Calu3 (cell line): ENCODE measurements at regions not wholly inside any gene's neighbourhood (a gene's known extent, or its start where the extent isn't known, plus 50 kb on each side); places are given as distances from the start of the nearest gene placed in this dataset.

ENCODE experiments used
- BruUV-seq: library from RNA; stranded (reverse); fragments of 400-500 nt; replicated peaks from 2 replicates; lab custom pipeline; 2021; lab: Mats Ljungman, UMichigan
- CTCF ChIA-PET: fragments of 300-600 bp; sonication (Branson Sonifier 250); formaldehyde crosslinking; loops from one replicate; lab custom pipeline; 2022; ENCODE audit warnings: antibody characterized with exemption; lab: Charles Lee
- DNase-seq: peaks from one replicate; pipeline ENCODE4 v3.0.0; 2022
- H3K27ac Mint-ChIP-seq: one replicate; pipeline ENCODE4 v1.8.0; 2022; ENCODE audit warnings: mixed read lengths; ENCODE audit not compliant: unreplicated experiment
- H3K27me3 Mint-ChIP-seq: one replicate; pipeline ENCODE4 v1.8.0; 2022; ENCODE audit warnings: mixed read lengths; ENCODE audit not compliant: unreplicated experiment
- H3K36me3 Mint-ChIP-seq: one replicate; pipeline ENCODE4 v1.8.0; 2022; ENCODE audit warnings: mild to moderate bottlenecking, moderate library complexity, mixed read lengths; ENCODE audit not compliant: insufficient read depth, unreplicated experiment
- H3K4me1 Mint-ChIP-seq: one replicate; pipeline ENCODE4 v1.8.0; 2022; ENCODE audit warnings: mild to moderate bottlenecking, low read depth, mixed read lengths; ENCODE audit not compliant: unreplicated experiment
- H3K4me3 Mint-ChIP-seq: one replicate; pipeline ENCODE4 v1.8.0; 2022; ENCODE audit warnings: mild to moderate bottlenecking, low read depth, moderate library complexity, mixed read lengths; ENCODE audit not compliant: unreplicated experiment
- H3K9me3 Mint-ChIP-seq: one replicate; pipeline ENCODE4 v1.8.0; 2022; ENCODE audit warnings: low read depth, mixed read lengths; ENCODE audit not compliant: unreplicated experiment
- CTCF ChIP-seq: fragments of 200-600 bp; IDR thresholded peaks from one replicate; pipeline ENCODE4 v1.8.0; 2022; ENCODE audit warnings: antibody characterized with exemption; ENCODE audit not compliant: unreplicated experiment
- intact Hi-C: fragments of 100-400 bp; cut with micrococcal nuclease; formaldehyde crosslinking; loops from one replicate; pipeline ENCODE4 v1.10.0; 2022; ENCODE audit not compliant: unreplicated experiment

DNA sequence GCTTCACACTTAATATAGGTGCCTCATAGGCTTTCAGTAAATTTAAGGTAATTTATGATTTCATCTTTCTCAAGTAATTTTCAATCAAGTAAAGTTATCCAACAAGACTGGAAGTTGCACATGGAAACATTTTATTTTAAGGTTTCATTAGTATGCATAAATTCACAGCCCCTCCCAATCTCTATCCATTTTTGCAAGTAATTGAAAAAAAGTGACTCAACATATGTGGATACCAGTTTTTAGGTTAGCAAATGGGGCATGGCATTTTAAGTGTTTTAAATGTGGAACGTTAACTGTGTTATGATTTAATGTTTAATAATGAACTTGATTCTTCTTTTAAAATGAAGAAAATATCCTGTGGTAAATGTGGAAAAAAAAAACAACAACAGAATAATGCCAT, 532.8 kb downstream of the FOXG1 start:
- no TSS peak for BruUV-seq

GRCh38 chr14:29301571-29301970, 535.0 kb downstream of the FOXG1 start:
- Mint-ChIP-seq H3K27me3 (no peaks in the 10 kb centered on the region), H3K36me3 (no peaks in the 10 kb centered on the region), H3K4me3 (no peak overlapping the region), H3K4me1 (no peaks in the 10 kb centered on the region), H3K9me3 (peaks cover 4% of the 10 kb centered on the region), H3K27ac (no peak overlapping the region)
- BruUV-seq = no TSS peak
- DNase-seq = no peak
- CTCF ChIA-PET = no interaction called here
- intact Hi-C loops = no loop called here
- no peak for TF ChIP-seq CTCF

More for the DNA sequence above, 532.8 kb downstream of the FOXG1 start:
- H3K4me3 Mint-ChIP-seq = no peak overlapping the region
- CTCF ChIA-PET = no interaction called here
- no peaks in the 10 kb centered on the region for H3K4me1 Mint-ChIP-seq
- no peak for TF ChIP-seq CTCF
- no peaks in the 10 kb centered on the region for H3K9me3 Mint-ChIP-seq
- no peak overlapping the region for H3K27ac Mint-ChIP-seq
- intact Hi-C loops = no loop called here
- no peaks in the 10 kb centered on the region for H3K27me3 Mint-ChIP-seq
- H3K36me3 Mint-ChIP-seq = no peaks in the 10 kb centered on the region
- DNase-seq = no peak

DNA sequence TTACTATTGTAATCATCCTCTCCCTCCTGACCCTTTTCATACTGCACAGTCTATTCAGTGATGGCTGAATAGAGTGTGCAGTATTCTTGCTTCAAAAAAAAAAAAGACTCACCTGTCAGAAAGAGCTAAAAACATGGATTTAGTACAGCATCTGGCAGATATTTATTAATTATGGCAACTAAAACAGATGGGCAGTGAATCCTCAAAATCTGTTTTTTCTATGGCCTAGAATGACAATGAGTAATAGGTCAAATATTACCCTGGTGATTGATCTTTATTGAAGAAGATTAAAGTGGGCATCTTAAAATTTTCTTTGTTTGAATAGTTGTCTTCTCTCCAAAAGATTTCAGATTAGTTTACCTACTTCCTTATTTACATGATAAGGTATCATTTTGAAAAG, 543.6 kb downstream of the FOXG1 start:
- Mint-ChIP-seq H3K27me3 (no peaks in the 10 kb centered on the region), H3K36me3 (no peaks in the 10 kb centered on the region), H3K4me3 (no peak overlapping the region), H3K27ac (no peak overlapping the region), H3K9me3 (peaks cover 3% of the 10 kb centered on the region), H3K4me1 (no peaks in the 10 kb centered on the region)
- BruUV-seq = no TSS peak
- no peak for TF ChIP-seq CTCF
- intact Hi-C loops = no loop called here
- CTCF ChIA-PET = no interaction called here
- no peak for DNase-seq

DNA sequence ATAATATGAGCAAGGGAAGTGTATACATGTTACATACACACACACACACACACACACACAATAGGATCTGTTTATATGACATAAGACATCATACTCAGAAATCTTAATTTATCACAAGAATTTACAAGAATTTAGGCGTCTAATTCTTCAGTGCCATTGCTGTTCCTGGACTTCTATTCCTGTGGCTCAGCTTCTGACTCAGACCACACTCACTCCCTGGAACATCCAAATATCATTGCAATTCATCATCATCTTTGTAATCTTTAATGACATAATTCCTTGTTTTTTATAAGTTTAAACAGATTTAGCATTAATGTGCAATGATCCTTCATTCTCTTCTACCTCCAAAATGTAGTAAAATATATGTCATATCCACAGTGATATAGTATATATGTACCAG, 544.2 kb downstream of the FOXG1 start:
- CTCF ChIA-PET = no interaction called here
- Mint-ChIP-seq H3K4me3 (no peak overlapping the region), H3K9me3 (peaks cover 3% of the 10 kb centered on the region), H3K4me1 (no peaks in the 10 kb centered on the region), H3K36me3 (no peaks in the 10 kb centered on the region), H3K27me3 (no peaks in the 10 kb centered on the region), H3K27ac (no peak overlapping the region)
- no peak for TF ChIP-seq CTCF
- no peak for DNase-seq
- intact Hi-C loops = no loop called here
- BruUV-seq = no TSS peak
